Ishikawa (cell line): ENCODE measurements at regions not wholly inside any gene's neighbourhood (a gene's known extent, or its start where the extent isn't known, plus 50 kb on each side); places are given as distances from the start of the nearest gene placed in this dataset.

Source experiments
- CEBPB ChIP-seq: IDR thresholded peaks from 2 replicates; pipeline ENCODE4 v1.6.1; 2012
- CREB1 ChIP-seq: IDR thresholded peaks from 2 replicates; pipeline ENCODE4 v1.6.1; 2012; ENCODE audit warnings: low read depth
- EGR1 ChIP-seq: IDR thresholded peaks from 2 replicates; pipeline ENCODE4 v1.6.1; 2012
- EP300 ChIP-seq: IDR thresholded peaks from 2 replicates; pipeline ENCODE4 v1.6.1; 2012; ENCODE audit warnings: borderline replicate concordance
- FOXM1 ChIP-seq: IDR thresholded peaks from 2 replicates; pipeline ENCODE4 v1.6.1; 2012; ENCODE audit warnings: low read depth, borderline replicate concordance
- MAX ChIP-seq: IDR thresholded peaks from 2 replicates; pipeline ENCODE4 v1.6.1; 2012
- NFIC ChIP-seq: IDR thresholded peaks from 2 replicates; pipeline ENCODE4 v1.6.1; 2012
- RAD21 ChIP-seq: IDR thresholded peaks from 2 replicates; pipeline ENCODE4 v1.6.1; 2012; ENCODE audit warnings: low read depth
- REST ChIP-seq: IDR thresholded peaks from 2 replicates; pipeline ENCODE4 v1.6.1; 2012; ENCODE audit warnings: low read depth, mild to moderate bottlenecking
- TAF1 ChIP-seq: IDR thresholded peaks from 2 replicates; pipeline ENCODE4 v1.6.1; 2012; ENCODE audit warnings: low read depth, mild to moderate bottlenecking
- TCF12 ChIP-seq: IDR thresholded peaks from 2 replicates; pipeline ENCODE4 v1.6.1; 2012; ENCODE audit warnings: low read depth
- TEAD4 ChIP-seq: IDR thresholded peaks from 2 replicates; pipeline ENCODE4 v1.6.1; 2012
- USF1 ChIP-seq: IDR thresholded peaks from 2 replicates; pipeline ENCODE4 v1.6.1; 2012
- YY1 ChIP-seq: IDR thresholded peaks from 2 replicates; pipeline ENCODE4 v1.6.1; 2012; ENCODE audit warnings: low read depth
- ZBTB7A ChIP-seq: IDR thresholded peaks from 2 replicates; pipeline ENCODE4 v1.6.1; 2012; ENCODE audit warnings: low read depth

GRCh38 chr13:70908795-70909194 is 800.5 kb upstream of the KLHL1 start:
- TF ChIP-seq TEAD4 (no peak), MAX (no peak), TAF1 (no peak), EGR1 (no peak), EP300 (no peak), USF1 (no peak), ZBTB7A (no peak), CEBPB (no peak)

GRCh38 chr13:70905035-70905434 is 796.8 kb upstream of the KLHL1 start:
- TF ChIP-seq REST (no peak), RAD21 (no peak), TEAD4 (no peak), CREB1 (no peak), EP300 (no peak), USF1 (no peak), FOXM1 (no peak), MAX (no peak), ZBTB7A (no peak), EGR1 (no peak)

- no peak for TF ChIP-seq CEBPB
- no peak for TF ChIP-seq TEAD4
- no peak for TF ChIP-seq ZBTB7A
- TF ChIP-seq MAX: no peak
- TF ChIP-seq YY1: no peak
- TF ChIP-seq RAD21: no peak
- no peak for TF ChIP-seq USF1
- no peak for TF ChIP-seq TCF12
- no peak for TF ChIP-seq EGR1
These were observed 787.9 kb upstream of the KLHL1 start for GRCh38 chr13:70896136-70896535.

- TF ChIP-seq EP300 (no peak), CREB1 (no peak), USF1 (no peak), FOXM1 (no peak), TCF12 (no peak), TEAD4 (no peak), MAX (no peak), RAD21 (no peak), NFIC (no peak), ZBTB7A (no peak), EGR1 (no peak), TAF1 (no peak), CEBPB (no peak), REST (no peak), YY1 (no peak)
These were observed 787.3 kb upstream of the KLHL1 start for GRCh38 chr13:70895599-70895998.

GRCh38 chr13:70894258-70894657 is 786.0 kb upstream of the KLHL1 start:
- no peak for TF ChIP-seq MAX
- TF ChIP-seq EP300: no peak
- no peak for TF ChIP-seq USF1
- no peak for TF ChIP-seq TEAD4
- TF ChIP-seq YY1: no peak
- no peak for TF ChIP-seq REST
- TF ChIP-seq NFIC: no peak
- no peak for TF ChIP-seq TAF1
- TF ChIP-seq FOXM1: no peak
- no peak for TF ChIP-seq RAD21
- TF ChIP-seq CEBPB: no peak
- no peak for TF ChIP-seq EGR1
- TF ChIP-seq CREB1: no peak
